PC-9 (cell line): ENCODE measurements at regions not wholly inside any gene's neighbourhood (a gene's known extent, or its start where the extent isn't known, plus 50 kb on each side); places are given as distances from the start of the nearest gene placed in this dataset.

Source experiments
- BruUV-seq: library from RNA; stranded (reverse); fragments of 400-500 nt; replicated peaks from 2 replicates; lab custom pipeline; 2021; lab: Mats Ljungman, UMichigan
- CTCF ChIA-PET: fragments of 300-600 bp; sonication (Branson Sonifier 250); formaldehyde crosslinking; loops from one replicate; lab custom pipeline; 2022; ENCODE audit warnings: antibody characterized with exemption; lab: Charles Lee
- POLR2A ChIA-PET: fragments of 300-600 bp; sonication (Branson Sonifier 250); formaldehyde crosslinking; loops from one replicate; lab custom pipeline; 2022; ENCODE audit warnings: antibody characterized with exemption; ENCODE audit not compliant: unreplicated experiment; lab: Charles Lee
- DNase-seq, 2 experiments: peaks; one replicate each; pipeline versions ENCODE4 v3.0.0 to v3.0.0-alpha.2; 2015 to 2022; ENCODE audit warnings: mixed read lengths in 1 of 2
- H2AFZ ChIP-seq: fragments of 200-600 bp; sonication (generic); 2 replicates; pipeline ENCODE4 v1.8.1; 2017; ENCODE audit warnings: antibody characterized with exemption
- H3F3A ChIP-seq: fragments of 200-600 bp; sonication (generic); 2 replicates; pipeline ENCODE4 v1.8.1; 2017; ENCODE audit warnings: antibody characterized with exemption, mild to moderate bottlenecking, low read depth; ENCODE audit not compliant: insufficient read depth
- H3K27ac ChIP-seq: fragments of 200-600 bp; sonication (generic); 2 replicates; pipeline ENCODE4 v1.6.1; 2016; ENCODE audit warnings: mixed run types
- H3K27me3 ChIP-seq: fragments of 200-600 bp; sonication (generic); 2 replicates; pipeline ENCODE4 v1.6.1; 2016; ENCODE audit warnings: low read depth, mixed run types; ENCODE audit not compliant: insufficient read depth
- H3K36me3 ChIP-seq: fragments of 200-600 bp; sonication (generic); 2 replicates; pipeline ENCODE4 v1.6.1; 2016; ENCODE audit warnings: low read depth, mixed run types
- H3K4me1 ChIP-seq: fragments of 200-600 bp; sonication (generic); replicated peaks from 2 replicates; pipeline ENCODE4 v1.6.1; 2016; ENCODE audit warnings: mixed run types; ENCODE audit not compliant: insufficient read depth
- H3K4me2 ChIP-seq: fragments of 200-600 bp; sonication (generic); 2 replicates; pipeline ENCODE4 v1.6.1; 2017; ENCODE audit warnings: mixed run types
- H3K4me3 ChIP-seq: fragments of 200-600 bp; sonication (generic); 2 replicates; pipeline ENCODE4 v1.6.1; 2016; ENCODE audit warnings: mixed run types
- H3K79me2 ChIP-seq: fragments of 200-600 bp; sonication (generic); 2 replicates; pipeline ENCODE4 v1.6.1; 2017; ENCODE audit warnings: low read depth, mixed run types
- H3K9me2 ChIP-seq: fragments of 200-600 bp; sonication (generic); 2 replicates; pipeline ENCODE4 v1.8.1; 2017; ENCODE audit warnings: mild to moderate bottlenecking; ENCODE audit not compliant: insufficient read depth
- H3K9me3 ChIP-seq: fragments of 200-600 bp; sonication (generic); 2 replicates; pipeline ENCODE4 v1.8.1; 2016; ENCODE audit warnings: low read depth; ENCODE audit not compliant: insufficient read depth
- H4K20me1 ChIP-seq: fragments of 200-600 bp; sonication (generic); 2 replicates; pipeline ENCODE4 v1.8.1; 2017; ENCODE audit not compliant: insufficient read depth
- CTCF ChIP-seq: fragments of 200-600 bp; sonication (generic); conservative IDR thresholded peaks from 2 replicates; pipeline ENCODE4 v1.6.1; 2017; ENCODE audit warnings: mixed run types, antibody characterized with exemption, mild to moderate bottlenecking, moderate library complexity
- EZH2 ChIP-seq: fragments of 200-600 bp; sonication (generic); IDR thresholded peaks from 2 replicates; pipeline ENCODE4 v1.8.0; 2017; ENCODE audit warnings: antibody characterized with exemption, low read depth
- intact Hi-C: fragments of 100-400 bp; cut with micrococcal nuclease; formaldehyde crosslinking; loops from one replicate; pipeline ENCODE4 v1.10.0; 2022; ENCODE audit not compliant: unreplicated experiment

DNA sequence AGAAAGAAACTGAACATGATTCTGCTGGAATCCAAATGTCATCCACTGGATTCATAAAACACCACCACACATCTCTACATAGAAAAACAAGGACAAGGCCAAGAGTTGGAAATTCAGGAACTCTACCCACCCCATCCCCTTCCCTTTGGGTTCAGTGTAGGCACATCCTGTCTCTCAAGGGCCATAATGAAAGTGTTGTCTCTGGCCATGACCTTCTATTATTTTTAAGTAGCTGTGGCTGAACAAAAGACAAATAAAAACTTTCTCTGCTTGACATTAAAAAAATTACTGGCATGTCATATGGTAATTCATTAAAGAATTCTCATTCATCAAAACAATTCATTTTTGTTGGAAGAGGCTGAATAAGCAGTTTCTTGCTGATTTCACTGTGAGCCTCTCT, 54.9 kb upstream of the ZBTB18 start:
- H3K9me3 ChIP-seq, result no peaks in the 10 kb centered on the region
- BruUV-seq, result no TSS peak
- POLR2A ChIA-PET, result interaction anchor here (0.6 kb wide), 1 partner anchor 647 kb away, joined by 3 read pairs; no protein-coding TSS in a partner anchor

GRCh38 chr1:243991650-243992049, 59.4 kb upstream of the ZBTB18 start:
- H3F3A ChIP-seq, result no peaks in the 10 kb centered on the region
- H3K36me3 ChIP-seq, result no peaks in the 10 kb centered on the region
- no peaks in the 10 kb centered on the region for H3K79me2 ChIP-seq
- no peak overlapping the region for H3K4me3 ChIP-seq
- CTCF ChIA-PET, result no interaction called here
- H3K9me3 ChIP-seq, result peaks cover 3% of the 10 kb centered on the region; the same call in 1 of the 2 replicates
- POLR2A ChIA-PET, result no interaction called here
- no peaks in the 10 kb centered on the region for H4K20me1 ChIP-seq
- TF ChIP-seq CTCF (no peak), EZH2 (no peak)
- no peaks in the 10 kb centered on the region for H3K4me1 ChIP-seq
- DNase-seq, result no peak
- no peaks in the 10 kb centered on the region for H3K9me2 ChIP-seq
- intact Hi-C loops, result no loop called here
- no peak overlapping the region for H2AFZ ChIP-seq
- no TSS peak for BruUV-seq
- no peak overlapping the region for H3K27ac ChIP-seq
- no peaks in the 10 kb centered on the region for H3K27me3 ChIP-seq
- H3K4me2 ChIP-seq, result no peak overlapping the region

More for the DNA sequence above, 54.9 kb upstream of the ZBTB18 start:
- no peaks in the 10 kb centered on the region for H4K20me1 ChIP-seq
- no peaks in the 10 kb centered on the region for H3K9me2 ChIP-seq
- no peak for DNase-seq
- no peaks in the 10 kb centered on the region for H3F3A ChIP-seq
- CTCF ChIA-PET, result no interaction called here
- no peaks in the 10 kb centered on the region for H3K27me3 ChIP-seq
- H2AFZ ChIP-seq, result no peak overlapping the region
- H3K4me1 ChIP-seq, result no peaks in the 10 kb centered on the region
- H3K36me3 ChIP-seq, result no peaks in the 10 kb centered on the region
- no peak overlapping the region for H3K27ac ChIP-seq
- intact Hi-C loops, result no loop called here
- H3K4me3 ChIP-seq, result no peak overlapping the region
- H3K79me2 ChIP-seq, result no peaks in the 10 kb centered on the region
- TF ChIP-seq EZH2, result no peak
- no peak for TF ChIP-seq CTCF
- no peak overlapping the region for H3K4me2 ChIP-seq

DNA sequence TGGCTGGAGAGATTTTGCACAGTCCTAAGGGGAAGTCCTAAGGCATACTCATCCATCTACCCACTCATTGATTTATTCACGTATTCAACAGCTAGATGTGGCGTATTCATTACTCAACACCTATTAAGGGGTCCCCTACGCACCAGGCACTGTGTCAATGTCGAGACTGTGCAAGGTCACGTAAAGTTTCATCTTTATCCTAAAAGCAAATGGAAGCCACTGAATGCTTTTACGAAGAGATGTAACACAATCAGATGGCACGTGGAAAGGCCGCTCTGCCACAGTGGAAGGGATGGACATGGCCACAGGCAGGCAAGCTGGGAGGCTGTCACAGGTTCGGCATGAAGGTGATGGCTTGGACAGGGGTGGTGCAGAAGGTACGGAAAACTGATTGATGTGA, 66.3 kb upstream of the ZBTB18 start:
- no peaks in the 10 kb centered on the region for H3K79me2 ChIP-seq
- intact Hi-C loops, result no loop called here
- CTCF ChIA-PET, result no interaction called here
- POLR2A ChIA-PET, result no interaction called here
- H2AFZ ChIP-seq, result no peak overlapping the region
- BruUV-seq, result no TSS peak
- no peak for DNase-seq
- no peak overlapping the region for H3K4me3 ChIP-seq
- peaks cover 3% of the 10 kb centered on the region; the same call in 1 of the 2 replicates for H3K9me3 ChIP-seq
- no peak overlapping the region for H3K27ac ChIP-seq
- H3K4me2 ChIP-seq, result no peak overlapping the region
- no peaks in the 10 kb centered on the region for H3K4me1 ChIP-seq
- TF ChIP-seq EZH2 (no peak), CTCF (no peak)
- no peaks in the 10 kb centered on the region for H4K20me1 ChIP-seq
- no peaks in the 10 kb centered on the region for H3K36me3 ChIP-seq
- no peaks in the 10 kb centered on the region for H3K9me2 ChIP-seq
- no peaks in the 10 kb centered on the region for H3K27me3 ChIP-seq
- no peaks in the 10 kb centered on the region for H3F3A ChIP-seq
